ENCODE measurements at regions not wholly inside any gene's neighbourhood (a gene's known extent, or its start where the extent isn't known, plus 50 kb on each side); places are given as distances from the start of the nearest gene placed in this dataset.

DNA sequence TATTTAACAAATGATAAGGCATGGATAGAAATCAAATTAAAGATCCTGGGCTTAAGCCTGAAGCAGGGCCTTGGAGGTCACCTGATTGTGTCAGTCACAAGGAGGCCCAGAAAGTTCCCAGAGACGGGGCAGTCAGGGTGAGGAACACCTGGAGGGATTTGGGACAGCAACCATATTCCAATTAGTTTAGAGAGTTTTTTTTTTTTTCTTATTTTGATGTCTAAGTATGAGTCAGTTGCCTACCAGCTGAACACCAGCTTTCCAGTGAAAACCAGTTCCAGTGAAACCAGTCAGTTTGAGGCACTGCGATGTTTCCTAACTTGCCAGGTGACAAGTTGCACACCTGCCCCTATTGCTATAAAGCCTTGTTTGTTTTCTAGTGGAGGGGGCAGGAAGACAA is 350.7 kb upstream of the AZI2 start:
- Histone ChIP-seq H3K27ac (no peak overlapping the region), H3K4me1 (ENCODE audit: control insufficient read depth in 1 of 2, insufficient read depth in 1 of 2, low read depth in 1 of 2, low read length in 1 of 2) (no peaks in the 10 kb centered on the region), H3K27me3 (no peaks in the 10 kb centered on the region), H3K9me3 (no peaks in the 10 kb centered on the region), H3K4me3 (ENCODE audit: low read depth in 1 of 2, low read length in 1 of 2) (no peak overlapping the region), H3K36me3 (no peaks in the 10 kb centered on the region)
- TF ChIP-seq, protein P1, sequence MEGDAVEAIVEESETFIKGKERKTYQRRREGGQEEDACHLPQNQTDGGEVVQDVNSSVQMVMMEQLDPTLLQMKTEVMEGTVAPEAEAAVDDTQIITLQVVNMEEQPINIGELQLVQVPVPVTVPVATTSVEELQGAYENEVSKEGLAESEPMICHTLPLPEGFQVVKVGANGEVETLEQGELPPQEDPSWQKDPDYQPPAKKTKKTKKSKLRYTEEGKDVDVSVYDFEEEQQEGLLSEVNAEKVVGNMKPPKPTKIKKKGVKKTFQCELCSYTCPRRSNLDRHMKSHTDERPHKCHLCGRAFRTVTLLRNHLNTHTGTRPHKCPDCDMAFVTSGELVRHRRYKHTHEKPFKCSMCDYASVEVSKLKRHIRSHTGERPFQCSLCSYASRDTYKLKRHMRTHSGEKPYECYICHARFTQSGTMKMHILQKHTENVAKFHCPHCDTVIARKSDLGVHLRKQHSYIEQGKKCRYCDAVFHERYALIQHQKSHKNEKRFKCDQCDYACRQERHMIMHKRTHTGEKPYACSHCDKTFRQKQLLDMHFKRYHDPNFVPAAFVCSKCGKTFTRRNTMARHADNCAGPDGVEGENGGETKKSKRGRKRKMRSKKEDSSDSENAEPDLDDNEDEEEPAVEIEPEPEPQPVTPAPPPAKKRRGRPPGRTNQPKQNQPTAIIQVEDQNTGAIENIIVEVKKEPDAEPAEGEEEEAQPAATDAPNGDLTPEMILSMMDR (IDR thresholded peaks at IDR 0.05) = no peak

- Histone ChIP-seq H3K27me3 (no peaks in the 10 kb centered on the region), H3K36me3 (no peaks in the 10 kb centered on the region), H3K4me3 (ENCODE audit: low read depth in 1 of 2, low read length in 1 of 2) (no peak overlapping the region), H3K4me1 (ENCODE audit: control insufficient read depth in 1 of 2, insufficient read depth in 1 of 2, low read depth in 1 of 2, low read length in 1 of 2) (no peaks in the 10 kb centered on the region), H3K9me3 (no peaks in the 10 kb centered on the region), H3K27ac (no peak overlapping the region)
- TF ChIP-seq, protein P1 (IDR thresholded peaks at IDR 0.05) = no peak
Observed at GRCh38 chr3:28700728-28701127, 352.1 kb upstream of the AZI2 start.

DNA sequence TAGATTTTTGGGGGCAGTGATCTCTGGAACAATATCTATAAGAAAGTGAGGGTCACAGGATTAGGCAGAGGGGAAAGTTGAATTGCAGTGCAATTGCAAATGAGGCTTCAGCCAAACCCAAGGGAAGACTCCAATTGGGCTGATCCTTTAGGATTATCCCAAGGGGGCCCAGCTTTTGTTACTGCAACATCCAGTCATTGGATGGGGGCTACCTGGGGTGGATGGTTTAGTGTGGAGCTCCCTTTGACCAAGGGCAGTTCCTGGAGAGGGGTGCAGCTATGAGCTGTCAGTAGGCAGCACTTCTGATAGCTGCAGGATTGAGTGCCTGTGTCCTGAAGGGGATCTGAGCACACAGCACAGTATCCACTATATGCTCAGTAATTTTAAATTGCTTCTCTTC is 355.2 kb upstream of the AZI2 start:
- no peak overlapping the region for H3K27ac ChIP-seq
- no peak overlapping the region for H3K4me3 ChIP-seq (ENCODE audit: low read depth in 1 of 2, low read length in 1 of 2)
- no peaks in the 10 kb centered on the region for H3K27me3 ChIP-seq
- TF ChIP-seq, protein P1 (IDR thresholded peaks at IDR 0.05) = no peak
- no peaks in the 10 kb centered on the region for H3K4me1 ChIP-seq (ENCODE audit: control insufficient read depth in 1 of 2, insufficient read depth in 1 of 2, low read depth in 1 of 2, low read length in 1 of 2)
- H3K36me3 ChIP-seq = no peaks in the 10 kb centered on the region
- H3K9me3 ChIP-seq = no peaks in the 10 kb centered on the region

DNA sequence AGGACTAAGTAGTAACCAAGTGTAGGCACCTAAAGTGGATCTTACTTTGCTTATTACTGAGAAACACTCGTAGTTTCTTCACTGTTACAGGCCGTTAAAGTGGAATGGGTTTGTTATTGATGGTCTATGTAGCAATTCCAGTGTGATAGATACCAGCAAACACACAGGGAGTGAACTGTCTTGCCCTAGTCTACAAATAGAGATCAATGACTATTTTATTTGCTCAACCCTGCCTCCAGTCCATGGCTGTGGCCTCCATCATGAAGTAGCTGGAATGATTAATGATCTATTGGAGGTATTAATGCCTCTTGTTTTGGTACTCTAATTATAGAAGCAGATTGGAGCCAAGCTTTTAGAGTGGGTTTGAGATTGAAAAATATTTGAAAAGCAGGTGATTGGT is 362.7 kb upstream of the AZI2 start:
- H3K4me3 ChIP-seq (ENCODE audit: low read depth in 1 of 2, low read length in 1 of 2) = no peak overlapping the region

GRCh38 chr3:28716939-28717338 is 368.3 kb upstream of the AZI2 start:
- no peaks in the 10 kb centered on the region for H3K27me3 ChIP-seq
- TF ChIP-seq, protein P1 (IDR thresholded peaks at IDR 0.05) = no peak
- no peak overlapping the region for H3K4me3 ChIP-seq (ENCODE audit: low read depth in 1 of 2, low read length in 1 of 2)
- H3K27ac ChIP-seq = no peak overlapping the region
- no peaks in the 10 kb centered on the region for H3K4me1 ChIP-seq (ENCODE audit: control insufficient read depth in 1 of 2, insufficient read depth in 1 of 2, low read depth in 1 of 2, low read length in 1 of 2)
- H3K9me3 ChIP-seq = no peaks in the 10 kb centered on the region
- H3K36me3 ChIP-seq = no peaks in the 10 kb centered on the region

More for the DNA sequence above, 362.7 kb upstream of the AZI2 start:
- Histone ChIP-seq H3K4me1 (ENCODE audit: control insufficient read depth in 1 of 2, insufficient read depth in 1 of 2, low read depth in 1 of 2, low read length in 1 of 2) (no peaks in the 10 kb centered on the region), H3K27ac (no peak overlapping the region), H3K9me3 (no peaks in the 10 kb centered on the region), H3K27me3 (no peaks in the 10 kb centered on the region), H3K36me3 (no peaks in the 10 kb centered on the region)
- TF ChIP-seq, protein P1 (IDR thresholded peaks at IDR 0.05) = no peak
